GM18511 (cell line): ENCODE measurements at regions not wholly inside any gene's neighbourhood (a gene's known extent, or its start where the extent isn't known, plus 50 kb on each side); places are given as distances from the start of the nearest gene placed in this dataset.

ENCODE experiments used
- ATAC-seq: cut with Tn5 transposase; IDR thresholded peaks from one replicate; pipeline ENCODE4 v1.9.1; 2021; ENCODE audit warnings: mild to moderate bottlenecking, moderate library complexity; ENCODE audit not compliant: unreplicated experiment

DNA sequence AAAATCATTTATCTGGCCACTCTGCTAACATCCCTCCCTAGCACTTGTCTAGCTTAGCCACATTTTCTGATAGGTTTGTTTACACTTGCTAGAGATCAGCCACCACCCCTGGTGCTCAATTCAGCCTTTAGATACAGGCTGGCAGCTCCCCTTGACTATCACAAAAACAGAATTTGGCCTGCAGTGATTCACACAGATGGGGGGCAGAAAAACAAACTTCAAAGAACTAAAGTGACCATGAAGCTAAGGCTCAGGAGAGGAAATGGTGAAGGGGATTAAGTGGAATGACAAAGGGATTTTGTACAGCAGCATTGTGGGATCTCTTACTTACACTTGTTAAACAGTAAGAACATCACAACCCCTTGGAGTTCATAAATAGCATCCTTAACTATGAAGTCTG lies 1718.0 kb upstream of the PCDH7 start:
- no peak for ATAC-seq

DNA sequence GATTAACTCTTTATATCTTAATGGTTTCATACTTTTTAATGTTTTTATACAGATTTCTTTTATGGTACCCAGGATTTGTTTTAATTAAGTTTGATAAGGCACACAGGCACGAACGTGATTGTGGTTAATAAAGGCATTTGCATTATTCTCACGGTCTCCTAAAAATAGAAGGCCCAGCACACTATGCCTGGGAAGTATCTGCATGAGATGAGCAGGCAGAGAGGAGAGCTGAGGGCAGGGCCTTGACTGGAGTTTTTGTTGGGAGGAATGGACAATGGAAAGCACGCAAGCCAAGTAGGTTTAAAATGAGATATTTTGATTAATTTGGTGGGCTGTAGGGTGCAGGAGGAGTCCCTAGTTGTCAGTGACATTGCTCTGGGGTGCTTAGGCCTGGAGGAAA lies 1714.3 kb upstream of the PCDH7 start:
- no peak for ATAC-seq

DNA sequence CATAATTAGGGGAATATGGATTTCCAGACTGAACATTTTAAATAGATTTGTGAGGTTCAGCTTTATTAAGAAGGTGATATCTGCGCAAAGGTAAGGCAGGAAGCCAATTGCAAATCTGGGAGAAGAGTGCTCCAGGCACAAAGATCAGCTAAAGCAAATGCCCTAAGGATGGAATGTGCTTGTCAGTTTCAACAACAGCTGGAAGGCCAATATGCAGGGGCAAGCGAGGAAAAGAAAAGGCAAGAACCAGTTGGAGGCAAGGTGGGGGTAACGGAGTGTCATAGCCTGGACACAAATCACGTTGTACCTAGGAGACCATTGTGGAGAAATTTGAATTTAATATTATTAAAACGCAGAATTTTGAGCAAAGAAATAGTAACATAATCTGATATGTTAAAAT lies 1710.3 kb upstream of the PCDH7 start:
- no peak for ATAC-seq

DNA sequence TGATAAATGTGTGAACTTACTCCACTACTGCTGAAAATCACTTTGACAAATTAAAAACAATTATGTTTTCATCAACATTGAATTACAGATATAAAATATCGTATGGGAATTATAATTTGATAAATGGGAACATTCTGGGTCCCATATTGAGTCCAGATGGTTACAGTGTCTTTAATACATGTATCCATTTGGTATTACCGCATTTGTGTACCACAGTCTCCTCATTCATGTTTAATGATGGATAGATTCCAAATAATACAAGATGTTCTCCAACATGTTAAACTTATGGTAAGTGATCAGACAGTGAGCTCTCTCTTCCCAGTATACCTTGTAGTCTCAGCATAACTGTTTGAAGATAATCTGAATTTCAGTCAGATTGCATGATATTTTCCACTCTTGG lies 1706.8 kb upstream of the PCDH7 start:
- ATAC-seq, result no peak

DNA sequence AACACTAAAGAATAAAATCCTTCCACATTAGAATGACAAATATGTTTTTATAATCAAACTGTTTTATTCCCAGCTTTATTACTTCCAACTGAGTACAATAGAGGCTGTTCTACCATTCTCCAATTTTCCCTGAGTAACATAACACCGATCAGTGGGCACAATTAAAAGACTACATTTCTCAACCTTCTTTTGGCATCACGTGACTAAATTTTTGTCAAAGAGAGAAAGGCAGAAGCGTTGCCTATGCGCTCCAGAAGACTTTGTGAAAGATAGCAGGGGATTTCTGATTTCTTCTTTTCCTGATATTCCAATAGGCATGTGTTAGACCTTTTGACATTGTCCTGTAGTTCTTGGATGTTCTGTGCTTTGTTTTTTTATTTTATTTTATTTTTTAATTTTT lies 1705.6 kb upstream of the PCDH7 start:
- no peak for ATAC-seq

DNA sequence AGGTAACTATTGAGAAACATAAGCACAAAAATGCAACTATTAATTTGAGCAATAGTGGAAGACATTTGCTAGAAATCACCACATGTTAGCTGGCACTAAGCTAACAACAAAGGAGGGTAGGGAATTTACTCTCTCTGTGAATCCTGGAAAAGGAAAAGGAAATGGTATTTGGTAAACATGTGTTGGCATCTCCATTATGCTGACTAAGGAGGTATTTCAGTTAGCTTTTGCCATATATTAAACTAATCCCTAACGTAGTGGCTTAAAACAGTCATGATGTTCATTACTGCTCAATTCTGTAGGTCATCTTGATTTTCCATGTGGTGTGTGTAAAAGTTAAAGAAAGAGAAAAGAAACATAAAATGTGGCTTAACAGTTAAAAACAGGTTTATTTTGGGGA lies 1686.5 kb upstream of the PCDH7 start:
- no peak for ATAC-seq

DNA sequence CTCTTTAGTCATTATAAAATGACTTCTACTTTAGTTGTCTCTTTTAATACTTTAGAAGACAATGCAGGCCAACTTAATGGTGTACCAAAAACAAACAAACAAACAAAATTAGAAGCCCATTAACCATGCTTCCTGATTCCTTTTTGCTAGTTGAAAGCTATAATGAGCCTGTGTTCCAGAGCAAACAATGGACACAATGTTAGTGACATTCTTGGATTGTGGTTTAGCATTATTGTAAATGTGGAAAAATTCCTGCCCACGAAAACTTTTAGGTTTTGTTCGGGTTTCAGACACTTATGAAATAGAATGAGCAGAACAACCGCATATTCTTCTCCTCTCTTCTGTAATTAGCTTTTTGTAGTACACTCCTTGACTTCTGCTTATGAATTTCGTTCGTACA lies 1682.7 kb upstream of the PCDH7 start:
- no peak for ATAC-seq

DNA sequence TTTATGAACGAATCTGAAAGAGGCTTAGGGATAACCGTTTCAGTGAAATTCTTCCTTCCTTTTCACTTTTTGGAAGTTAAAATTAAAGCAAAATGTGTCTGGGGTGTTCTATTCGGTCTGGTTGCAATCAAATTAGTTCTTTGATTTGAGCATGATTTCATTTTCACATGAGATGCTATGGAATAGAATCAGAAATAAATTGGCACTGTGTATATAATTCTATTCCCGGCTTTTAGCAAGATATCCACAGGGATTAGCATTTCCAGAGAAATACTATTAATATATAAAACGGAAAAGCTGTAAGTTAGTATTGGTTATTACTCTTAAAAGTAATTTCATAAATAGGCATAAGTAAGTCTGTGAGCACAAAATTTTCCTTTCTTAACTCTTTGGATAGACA lies 1676.8 kb upstream of the PCDH7 start:
- ATAC-seq, result no peak

DNA sequence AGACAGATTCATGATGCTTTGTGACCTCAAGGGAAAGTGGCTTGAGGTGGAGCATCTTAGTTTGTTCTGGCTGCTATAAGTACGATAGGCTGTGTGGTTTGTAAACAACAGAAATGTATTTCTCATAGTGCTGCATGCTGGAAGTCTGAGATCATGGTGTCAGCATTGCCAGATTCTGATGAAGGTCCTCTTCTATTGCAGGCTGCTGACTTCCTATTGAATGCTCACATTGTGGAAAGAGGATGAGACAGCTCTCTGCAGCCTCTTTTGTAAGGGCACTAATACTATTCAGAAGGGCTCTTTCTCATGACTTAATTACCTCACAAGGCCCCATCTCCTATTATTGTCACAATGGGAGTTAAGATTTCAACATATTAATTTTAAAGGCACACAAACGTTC lies 1674.0 kb upstream of the PCDH7 start:
- ATAC-seq, result no peak

DNA sequence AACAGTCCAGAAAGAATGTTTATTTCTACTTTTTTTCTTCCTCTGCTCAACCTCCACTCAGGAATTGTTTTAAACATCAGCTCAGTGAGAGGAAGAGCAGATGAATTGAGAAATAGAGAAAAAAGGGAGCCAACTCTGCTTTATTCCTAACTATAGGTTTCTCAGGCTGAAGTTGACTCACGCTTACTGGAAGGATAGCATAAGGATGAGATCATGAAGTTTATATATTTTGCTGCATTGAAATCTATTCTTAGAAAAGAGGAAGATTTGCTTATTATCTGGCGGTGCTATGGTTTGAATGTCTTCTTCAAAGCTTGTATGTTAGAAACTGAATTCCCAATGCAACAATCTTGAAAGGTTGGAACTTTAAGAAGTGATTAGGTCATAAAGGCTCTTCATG lies 1673.4 kb upstream of the PCDH7 start:
- no peak for ATAC-seq

DNA sequence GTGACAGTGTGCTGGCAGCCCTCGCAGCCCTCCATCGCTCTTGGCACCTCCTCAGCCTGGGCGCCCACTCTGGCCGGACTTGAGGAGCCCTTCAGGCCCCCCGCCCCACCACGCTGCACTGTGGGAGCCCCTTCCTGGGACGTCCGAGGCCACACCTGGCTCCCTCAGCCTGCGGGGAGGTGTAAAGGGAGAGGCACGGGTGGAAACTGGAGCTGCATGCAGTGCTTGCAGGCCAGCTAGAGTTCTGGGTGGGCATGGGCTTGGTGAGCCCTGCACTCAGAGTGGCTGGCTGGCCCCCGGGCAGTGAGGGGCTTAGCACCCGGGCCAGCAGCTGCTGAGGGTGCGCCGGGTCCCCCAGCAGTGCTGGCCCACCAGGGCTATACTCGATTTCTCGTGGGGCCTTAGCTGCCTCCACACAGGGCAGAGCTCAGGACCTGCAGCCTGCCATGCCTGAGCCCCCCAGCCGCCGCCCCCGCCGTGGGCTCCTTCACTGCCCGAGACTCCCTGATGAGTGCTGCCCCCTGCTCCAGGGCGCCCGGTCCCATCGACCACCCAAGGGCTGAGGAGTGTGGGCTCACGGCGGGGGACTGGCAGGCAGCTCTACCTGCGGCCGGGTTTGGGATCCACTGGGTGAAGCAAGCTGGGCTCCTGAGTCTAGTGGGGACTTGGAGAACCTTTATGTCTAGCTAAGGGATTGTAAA lies 1672.7 kb upstream of the PCDH7 start:
- ATAC-seq, result no peak

DNA sequence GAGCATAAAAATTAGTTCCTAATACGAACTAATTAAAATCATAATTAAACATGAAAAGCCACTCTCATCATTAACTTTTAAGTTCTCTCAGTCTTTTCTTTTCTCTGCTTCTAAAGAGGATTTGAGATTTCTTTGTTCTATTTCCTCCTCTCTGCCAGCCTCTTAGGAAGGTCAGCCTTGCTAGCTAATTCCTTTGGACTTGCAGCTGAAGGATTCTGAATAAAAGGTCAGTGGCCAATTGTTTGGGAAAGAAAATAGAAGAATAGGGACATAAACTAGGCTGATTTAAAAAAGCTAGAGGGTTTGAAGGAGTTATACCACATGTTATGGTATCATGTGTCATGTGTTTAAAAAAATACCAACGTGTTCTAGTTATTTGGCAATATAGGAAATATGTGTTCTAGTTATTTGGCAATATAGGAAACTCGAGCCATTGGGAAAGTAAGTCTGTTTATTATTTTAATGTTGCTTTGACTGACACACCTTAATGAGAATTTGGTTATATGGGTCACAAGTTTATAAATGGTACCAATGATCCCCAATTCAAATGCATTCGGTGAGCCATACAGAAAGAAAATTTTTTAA lies 1668.7 kb upstream of the PCDH7 start:
- ATAC-seq, result no peak

DNA sequence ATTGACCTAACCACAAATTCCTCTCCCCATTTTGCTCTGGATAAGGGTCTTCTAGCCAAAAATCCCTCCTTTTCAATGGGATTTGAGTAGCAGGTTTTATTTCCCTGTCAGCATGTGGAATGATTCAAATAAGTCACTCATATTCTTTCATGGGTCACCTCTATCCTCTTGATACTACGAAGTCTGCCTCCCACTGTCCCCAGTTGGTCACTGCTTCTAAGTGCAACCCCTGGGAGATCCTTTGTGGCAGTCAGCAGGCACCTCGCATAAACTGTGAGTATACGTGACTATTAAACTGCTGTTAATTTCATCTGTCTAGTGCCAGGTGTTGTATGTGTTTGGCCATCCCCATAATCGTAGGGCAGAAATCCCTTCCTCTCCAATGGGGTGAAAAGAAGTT lies 1667.9 kb upstream of the PCDH7 start:
- no peak for ATAC-seq

DNA sequence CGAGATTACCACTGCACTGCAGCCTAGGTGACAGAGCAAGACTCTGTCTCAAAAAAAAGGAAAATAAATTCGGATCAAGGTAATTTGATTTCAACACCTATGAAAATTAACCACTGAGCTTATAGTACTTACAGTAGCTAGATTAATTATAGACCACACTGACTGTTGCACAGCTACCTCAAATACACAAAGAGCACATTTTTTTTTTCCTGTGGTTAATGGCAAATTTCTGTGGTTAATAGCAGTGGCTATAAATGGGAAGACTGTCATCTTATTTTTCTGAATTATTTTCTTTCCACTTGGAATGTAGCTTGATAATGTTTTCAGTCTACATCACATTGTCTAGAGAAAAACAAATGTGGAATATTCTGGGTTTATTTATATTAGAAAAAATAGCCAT lies 1661.6 kb upstream of the PCDH7 start:
- ATAC-seq, result no peak

DNA sequence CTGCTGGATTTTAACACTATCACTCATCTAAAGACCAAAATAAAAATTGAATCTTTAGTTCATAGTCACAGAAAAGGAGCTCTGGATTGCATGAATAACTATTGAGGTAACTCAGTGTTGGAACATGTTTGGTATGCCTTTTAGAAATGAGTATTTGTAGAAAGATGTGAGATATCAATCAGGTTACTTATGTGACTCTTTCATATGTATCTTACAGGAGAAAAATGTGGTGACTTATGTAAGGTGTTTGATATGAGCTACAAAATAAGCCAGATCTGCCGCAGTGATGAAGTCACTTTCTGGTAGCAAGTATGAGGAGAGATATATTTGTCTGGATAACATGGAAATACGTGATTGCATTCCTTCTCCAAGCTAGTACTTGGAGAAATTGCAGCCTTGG lies 1653.3 kb upstream of the PCDH7 start:
- no peak for ATAC-seq

DNA sequence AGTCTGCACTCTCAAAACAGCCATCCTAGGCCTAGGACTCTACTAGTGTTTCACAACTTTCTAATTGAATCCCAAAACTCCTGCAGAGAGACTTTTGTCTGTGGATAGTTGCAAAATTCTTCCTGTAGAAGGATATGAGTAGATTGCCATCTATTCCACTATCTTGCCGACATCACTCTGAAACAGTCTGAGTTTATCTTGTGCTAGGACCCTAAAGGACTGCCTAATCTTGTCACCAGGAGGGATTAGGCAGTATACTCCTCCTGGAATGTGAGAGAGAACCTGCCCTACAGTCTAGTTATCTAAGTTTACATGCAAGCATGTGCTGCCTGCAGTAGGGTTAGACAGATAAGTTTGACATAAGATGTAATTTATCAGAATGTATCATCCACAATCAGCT lies 1646.6 kb upstream of the PCDH7 start:
- no peak for ATAC-seq

DNA sequence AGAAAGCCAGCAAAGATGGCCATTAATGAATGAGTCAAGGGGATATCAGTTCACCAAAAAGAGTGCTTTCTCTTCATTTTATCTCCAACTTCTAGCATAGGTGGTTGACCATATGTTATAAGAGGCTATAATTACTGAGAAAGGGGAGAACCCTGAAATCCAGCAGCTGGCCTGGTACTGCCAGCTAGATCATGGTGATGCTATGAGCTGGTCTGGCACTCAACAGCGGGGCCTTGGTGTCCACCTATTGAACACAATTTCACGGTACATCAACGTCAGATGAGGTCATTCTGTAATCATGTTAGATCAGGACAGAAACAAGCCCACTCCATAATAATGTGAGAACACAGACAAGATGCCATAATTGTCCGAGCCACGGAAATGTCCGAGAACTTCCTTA lies 1644.8 kb upstream of the PCDH7 start:
- ATAC-seq, result no peak

DNA sequence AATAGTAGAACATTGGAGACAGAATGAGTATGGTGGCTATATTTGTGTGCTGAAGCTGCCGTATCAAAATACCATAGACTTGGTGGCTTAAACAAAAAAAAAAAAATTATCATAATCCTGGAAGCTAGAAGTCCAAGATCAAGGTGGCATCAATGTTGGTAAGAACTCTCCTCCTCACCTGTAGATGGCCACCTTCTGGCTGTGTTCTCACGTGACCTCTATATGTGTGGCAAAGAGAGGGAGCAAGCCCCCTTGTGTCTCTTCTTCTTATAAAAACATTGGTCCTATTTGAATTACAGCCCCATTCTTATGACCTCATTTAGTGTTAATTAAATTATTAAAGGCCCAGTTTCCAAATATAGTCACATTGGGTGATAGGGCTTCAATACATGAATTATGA lies 1640.9 kb upstream of the PCDH7 start:
- ATAC-seq, result no peak

DNA sequence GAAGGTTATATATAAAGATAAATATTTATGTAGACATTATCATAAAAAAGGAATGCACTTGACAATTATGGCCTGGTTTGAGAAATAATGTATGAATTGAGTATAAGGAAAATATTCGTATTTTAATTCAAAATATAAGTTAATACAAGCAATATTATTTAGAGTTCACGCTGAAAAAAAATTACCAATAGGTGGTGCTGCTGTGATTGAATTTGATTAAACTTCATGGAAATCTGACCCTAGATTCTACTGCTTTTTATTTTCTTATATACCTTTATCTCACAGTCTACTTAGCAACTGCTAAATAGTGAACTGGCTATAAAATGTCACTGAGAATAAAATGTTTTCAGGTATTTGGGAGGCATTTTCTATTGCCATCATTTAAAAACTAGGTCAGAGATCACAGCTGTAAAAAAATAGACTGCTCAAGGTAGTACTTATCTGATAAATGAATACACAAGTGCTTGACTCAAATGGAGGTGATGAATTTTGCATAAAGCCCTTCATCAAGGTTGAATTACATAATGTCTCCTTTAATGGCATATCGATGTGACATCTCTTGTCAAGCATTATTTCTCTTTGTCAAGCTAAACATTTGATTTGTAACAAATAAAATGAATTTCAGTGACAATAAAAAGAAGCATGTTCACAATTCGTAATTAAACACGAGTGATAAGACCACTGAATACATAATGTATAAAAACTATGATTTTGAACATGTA lies 1638.8 kb upstream of the PCDH7 start:
- no peak for ATAC-seq

DNA sequence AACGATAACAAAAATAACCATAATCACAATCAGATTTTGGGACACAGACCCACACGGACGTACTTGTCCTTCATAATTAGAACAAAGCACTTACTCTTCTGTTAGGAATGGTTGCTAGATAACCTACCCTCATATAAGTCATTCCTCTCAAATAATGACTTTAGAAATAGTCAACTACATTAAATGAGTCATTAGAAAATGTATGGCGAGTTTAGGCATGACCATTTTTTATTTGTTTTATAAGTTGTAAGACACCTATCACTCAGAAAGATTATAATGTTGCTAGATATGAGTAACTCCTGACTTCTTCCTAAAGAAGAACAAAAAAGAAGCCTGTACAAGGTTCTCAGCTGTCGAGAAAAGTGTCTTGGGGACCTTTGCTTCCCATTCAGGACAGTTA lies 1637.5 kb upstream of the PCDH7 start:
- ATAC-seq, result no peak

DNA sequence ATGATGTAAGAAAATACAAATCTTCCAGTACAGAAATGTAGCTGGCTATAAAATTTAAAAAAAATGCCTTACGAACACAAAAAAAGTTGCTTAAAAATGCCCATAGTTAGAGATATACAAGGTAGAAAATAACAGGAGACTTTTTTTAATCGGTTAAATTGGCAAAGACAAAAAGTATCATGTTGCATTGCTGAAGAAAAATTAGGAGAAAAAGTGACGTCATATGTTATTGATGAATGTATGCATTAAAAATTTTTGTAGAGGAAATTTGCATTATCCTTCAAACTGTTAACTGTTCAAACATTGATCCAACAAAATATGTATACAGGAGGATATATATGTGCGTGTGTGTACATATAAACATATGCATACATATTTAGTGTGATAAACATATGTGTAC lies 1634.4 kb upstream of the PCDH7 start:
- ATAC-seq, result no peak

DNA sequence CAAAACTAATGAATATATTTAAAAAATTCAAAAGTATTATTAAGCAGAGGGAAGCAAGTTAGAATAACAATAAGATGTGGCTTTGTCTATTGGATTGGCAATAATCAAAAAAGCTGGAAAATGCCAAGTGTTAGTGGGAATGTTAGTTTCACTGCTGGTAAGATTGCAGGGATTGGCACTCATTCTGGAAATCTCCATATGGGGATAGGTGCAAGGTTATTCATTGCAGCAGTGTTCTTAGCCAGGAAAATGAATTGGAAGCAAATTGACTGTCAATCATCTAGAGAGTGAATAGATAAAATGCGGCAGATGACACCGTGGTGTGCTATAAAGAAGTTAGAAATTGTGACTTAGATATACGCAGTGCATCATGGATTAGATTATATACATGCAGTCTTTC lies 1615.5 kb upstream of the PCDH7 start:
- no peak for ATAC-seq

DNA sequence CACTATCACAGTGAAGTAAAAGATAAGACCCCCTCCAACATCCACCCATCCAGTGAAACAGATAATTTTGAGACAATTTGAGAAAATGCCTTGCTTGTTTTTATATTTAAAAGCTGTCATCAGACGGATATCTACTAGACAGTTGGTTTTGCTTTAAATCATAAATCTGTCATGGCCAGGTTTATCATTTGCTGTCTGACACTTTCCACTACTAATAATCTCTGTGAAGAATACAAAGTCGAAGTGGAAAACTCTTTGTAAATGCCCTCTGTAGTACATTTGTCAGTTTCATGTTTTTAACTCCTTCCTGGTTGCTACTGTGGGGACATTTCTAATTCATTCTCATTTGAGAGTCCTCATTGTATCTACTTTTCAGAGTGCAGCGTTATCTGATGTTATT lies 1606.2 kb upstream of the PCDH7 start:
- no peak for ATAC-seq
